ENCODE measurements at regions not wholly inside any gene's neighbourhood (a gene's known extent, or its start where the extent isn't known, plus 50 kb on each side); places are given as distances from the start of the nearest gene placed in this dataset.
A peak's percentile ranks its signal among the peaks of the same experiment; 100 is the strongest.

DNA sequence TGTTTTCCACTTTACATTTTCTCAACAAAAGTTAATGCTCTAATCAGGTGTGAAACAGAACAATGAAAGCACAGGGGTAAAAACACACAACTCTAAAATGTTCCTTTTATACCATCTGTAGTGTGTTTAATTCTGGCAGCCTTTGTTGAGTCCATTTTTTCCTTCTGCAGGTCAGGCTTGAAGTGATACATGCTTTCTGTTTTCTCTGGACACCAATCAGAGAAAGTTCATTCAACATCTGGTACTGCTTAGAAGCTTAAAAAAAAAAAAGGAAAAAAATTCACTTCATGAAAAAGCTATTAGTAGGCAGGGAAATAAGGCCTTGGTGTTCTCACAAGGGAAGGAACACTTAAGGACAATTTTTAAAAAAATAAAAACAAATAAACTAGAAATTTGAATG is 231.3 kb upstream of the RHOBTB1 start:
- DNase-seq (ENCODE audit: low read depth) = peak; percentile 35
- H3K4me3 ChIP-seq (ENCODE audit: low read depth, low read length) = no peak overlapping the region
- TF ChIP-seq, protein P1, sequence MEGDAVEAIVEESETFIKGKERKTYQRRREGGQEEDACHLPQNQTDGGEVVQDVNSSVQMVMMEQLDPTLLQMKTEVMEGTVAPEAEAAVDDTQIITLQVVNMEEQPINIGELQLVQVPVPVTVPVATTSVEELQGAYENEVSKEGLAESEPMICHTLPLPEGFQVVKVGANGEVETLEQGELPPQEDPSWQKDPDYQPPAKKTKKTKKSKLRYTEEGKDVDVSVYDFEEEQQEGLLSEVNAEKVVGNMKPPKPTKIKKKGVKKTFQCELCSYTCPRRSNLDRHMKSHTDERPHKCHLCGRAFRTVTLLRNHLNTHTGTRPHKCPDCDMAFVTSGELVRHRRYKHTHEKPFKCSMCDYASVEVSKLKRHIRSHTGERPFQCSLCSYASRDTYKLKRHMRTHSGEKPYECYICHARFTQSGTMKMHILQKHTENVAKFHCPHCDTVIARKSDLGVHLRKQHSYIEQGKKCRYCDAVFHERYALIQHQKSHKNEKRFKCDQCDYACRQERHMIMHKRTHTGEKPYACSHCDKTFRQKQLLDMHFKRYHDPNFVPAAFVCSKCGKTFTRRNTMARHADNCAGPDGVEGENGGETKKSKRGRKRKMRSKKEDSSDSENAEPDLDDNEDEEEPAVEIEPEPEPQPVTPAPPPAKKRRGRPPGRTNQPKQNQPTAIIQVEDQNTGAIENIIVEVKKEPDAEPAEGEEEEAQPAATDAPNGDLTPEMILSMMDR (conservative IDR thresholded peaks at IDR 0.05; ENCODE audit: low read depth, low read length) = no peak

DNA sequence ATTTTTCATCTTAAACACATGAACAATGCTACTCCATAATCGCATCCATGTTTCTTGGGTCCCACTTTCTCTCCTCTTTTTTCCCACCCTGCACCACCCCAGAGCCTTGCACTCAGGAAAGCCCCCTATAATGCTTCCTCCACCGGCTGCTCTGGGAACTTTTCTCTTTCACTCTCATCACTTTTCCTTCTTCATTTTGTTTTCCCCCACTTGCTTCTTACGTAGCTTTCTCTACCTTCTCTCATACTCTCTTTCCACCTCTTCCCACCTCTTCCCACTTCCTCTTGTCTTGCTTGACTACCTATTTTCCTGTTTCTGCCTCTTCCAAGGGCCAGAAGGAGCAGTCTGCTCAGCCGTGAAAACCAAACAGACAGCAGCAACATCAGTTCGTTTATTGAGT is 229.5 kb upstream of the RHOBTB1 start:
- no peak for DNase-seq (ENCODE audit: low read depth)
- no peak overlapping the region for H3K4me3 ChIP-seq (ENCODE audit: low read depth, low read length)
- TF ChIP-seq, protein P1 (conservative IDR thresholded peaks at IDR 0.05; ENCODE audit: low read depth, low read length) = no peak

DNA sequence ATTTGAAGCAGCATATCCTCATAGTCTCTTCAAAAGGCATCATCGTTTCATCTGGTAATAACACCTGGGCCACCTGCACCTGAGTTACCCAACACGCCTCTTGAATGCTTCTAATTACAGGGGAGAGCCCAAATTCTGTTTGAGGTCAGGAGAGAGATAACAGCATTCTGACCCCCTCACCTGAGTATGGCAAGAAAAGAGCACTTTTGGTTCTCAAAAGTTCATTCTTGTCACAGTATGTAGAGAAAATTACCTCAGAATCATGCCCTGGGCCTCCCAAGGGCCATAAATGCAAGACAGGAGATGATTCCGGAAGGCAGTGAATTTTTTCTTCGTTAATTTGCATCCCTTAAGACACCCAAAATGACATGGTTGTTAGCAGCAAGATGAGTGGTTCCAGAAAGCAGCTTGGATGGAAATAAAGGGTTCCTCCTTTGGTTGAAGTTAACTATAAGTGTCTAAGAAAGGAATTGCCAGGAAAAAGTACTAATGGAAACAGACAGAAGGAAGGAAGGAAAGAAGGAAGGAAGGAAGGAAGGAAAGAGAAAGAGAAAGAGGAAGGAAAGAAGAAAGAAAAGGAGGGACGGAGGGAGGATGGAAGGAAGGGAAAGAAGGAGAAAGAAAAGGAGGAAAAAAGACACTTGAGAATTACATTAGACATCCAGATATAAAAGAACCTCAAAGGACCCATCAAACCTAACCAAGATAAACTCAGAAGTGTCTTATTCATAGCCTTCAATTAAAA is 228.4 kb upstream of the RHOBTB1 start:
- H3K4me3 ChIP-seq (ENCODE audit: low read depth, low read length) = no peak overlapping the region
- TF ChIP-seq, protein P1 (conservative IDR thresholded peaks at IDR 0.05; ENCODE audit: low read depth, low read length) = no peak
- DNase-seq (ENCODE audit: low read depth) = no peak

DNA sequence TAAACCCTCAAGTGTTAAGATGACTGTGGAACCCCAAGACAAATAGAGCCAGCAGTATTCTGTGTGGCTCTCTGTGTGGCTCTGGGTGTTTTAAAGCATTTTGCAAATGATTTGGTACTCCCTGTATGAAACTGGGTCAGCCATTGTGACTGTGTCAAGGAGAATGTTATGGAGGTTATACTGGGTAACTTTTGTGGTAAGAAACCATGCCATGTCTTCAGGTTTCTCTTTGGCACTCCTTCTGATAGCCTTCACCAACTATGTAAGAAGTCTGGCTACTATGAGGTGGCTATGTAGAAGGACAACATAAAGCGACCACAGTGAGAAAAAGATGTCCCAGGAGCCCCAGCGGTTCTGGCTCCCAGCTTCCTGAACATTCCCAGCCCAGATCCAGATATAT is 226.6 kb upstream of the RHOBTB1 start:
- TF ChIP-seq, protein P1 (conservative IDR thresholded peaks at IDR 0.05; ENCODE audit: low read depth, low read length) = no peak
- no peak for DNase-seq (ENCODE audit: low read depth)
- H3K4me3 ChIP-seq (ENCODE audit: low read depth, low read length) = no peak overlapping the region

DNA sequence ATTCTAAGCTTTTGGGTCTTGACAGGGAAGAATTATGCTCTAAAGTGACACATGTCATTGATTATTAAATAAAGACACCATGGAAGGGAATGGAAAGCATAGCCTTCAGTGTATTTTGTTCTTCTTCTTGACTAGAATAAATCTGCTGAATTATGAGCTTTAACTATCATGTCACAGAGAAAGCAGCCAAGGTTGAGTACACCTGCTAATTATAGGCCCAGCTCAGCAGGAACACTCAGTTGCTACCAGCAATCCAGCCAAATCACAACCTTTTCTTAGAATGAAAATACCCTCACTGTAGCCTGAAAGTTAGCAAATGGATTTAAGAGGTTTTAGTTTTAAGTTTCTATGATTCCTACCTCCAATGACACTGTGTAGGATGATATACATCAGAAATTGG is 225.3 kb upstream of the RHOBTB1 start:
- no peak overlapping the region for H3K4me3 ChIP-seq (ENCODE audit: low read depth, low read length)
- no peak for DNase-seq (ENCODE audit: low read depth)
- TF ChIP-seq, protein P1 (conservative IDR thresholded peaks at IDR 0.05; ENCODE audit: low read depth, low read length) = no peak

DNA sequence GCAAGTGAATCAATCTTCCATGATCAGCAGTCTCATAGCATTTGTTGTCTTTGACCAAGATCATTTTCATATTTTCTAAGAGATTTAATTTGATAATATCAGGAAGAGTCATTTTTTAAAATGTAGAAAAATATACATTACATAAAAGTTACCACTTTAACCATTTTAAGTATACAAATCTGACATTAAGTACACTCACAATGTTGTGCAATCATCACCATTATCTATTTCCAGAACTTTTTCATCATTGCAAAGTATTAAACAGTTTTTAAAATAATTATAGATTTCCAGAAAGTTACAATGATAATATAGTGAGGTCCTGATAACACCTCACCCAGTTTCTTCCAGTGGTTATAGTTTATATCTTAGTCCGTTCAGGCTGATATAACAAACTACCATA is 222.5 kb upstream of the RHOBTB1 start:
- no peak overlapping the region for H3K4me3 ChIP-seq (ENCODE audit: low read depth, low read length)
- TF ChIP-seq, protein P1 (conservative IDR thresholded peaks at IDR 0.05; ENCODE audit: low read depth, low read length) = no peak
- no peak for DNase-seq (ENCODE audit: low read depth)

DNA sequence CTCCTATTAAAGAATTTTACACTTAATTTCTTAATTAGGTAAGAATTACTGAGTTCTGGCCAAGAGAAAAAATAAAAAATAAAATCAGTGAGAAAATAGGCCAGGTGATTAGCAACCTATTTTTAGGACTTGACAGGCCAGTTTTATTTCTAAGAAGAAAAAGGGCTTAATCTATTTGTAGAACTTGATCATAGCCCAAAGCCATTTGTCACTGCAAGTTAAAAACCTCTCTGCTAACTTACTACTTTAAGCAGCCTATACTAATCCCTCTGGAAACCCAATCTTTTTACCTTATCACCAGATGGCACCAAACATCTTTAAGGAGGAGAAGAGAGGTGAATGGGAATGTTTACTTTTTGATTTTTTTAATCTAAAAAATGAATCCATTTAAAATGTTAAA is 222.1 kb upstream of the RHOBTB1 start:
- DNase-seq (ENCODE audit: low read depth) = no peak
- TF ChIP-seq, protein P1 (conservative IDR thresholded peaks at IDR 0.05; ENCODE audit: low read depth, low read length) = no peak
- no peak overlapping the region for H3K4me3 ChIP-seq (ENCODE audit: low read depth, low read length)

All from choroid plexus epithelial cell (primary cell).